KG1 (cell line): ENCODE measurements at regions not wholly inside any gene's neighbourhood (a gene's known extent, or its start where the extent isn't known, plus 50 kb on each side); places are given as distances from the start of the nearest gene placed in this dataset.
"Not testable (repeated sequence)": the region's sequence is repeated elsewhere in the genome, so short reads cannot be mapped to it uniquely, and the experiment has no call there.

Source experiments
- DNase-seq: peaks from one replicate; lab custom pipeline; 2025; lab: John Stamatoyannopoulos, UW

GRCh38 chr3:102036017-102036416 is 186.7 kb downstream of the NFKBIZ start:
- DNase-seq, result no peak

GRCh38 chr3:102036472-102036871 is 187.2 kb downstream of the NFKBIZ start:
- no peak for DNase-seq

GRCh38 chr3:102037209-102037608 is 187.9 kb downstream of the NFKBIZ start:
- no peak for DNase-seq

GRCh38 chr3:102037791-102038190 is 188.5 kb downstream of the NFKBIZ start:
- DNase-seq, result no peak

GRCh38 chr3:102038477-102039142 is 189.3 kb downstream of the NFKBIZ start:
- DNase-seq, result no peak

- not testable (repeated sequence) for DNase-seq
Measured at GRCh38 chr3:102040144-102040543, 190.8 kb downstream of the NFKBIZ start.

- no peak for DNase-seq
Measured at GRCh38 chr3:102053375-102053989, 204.2 kb downstream of the NFKBIZ start.

GRCh38 chr3:102054543-102055080 is 205.3 kb downstream of the NFKBIZ start:
- no peak for DNase-seq

GRCh38 chr3:102057781-102058421 is 208.6 kb downstream of the NFKBIZ start:
- no peak for DNase-seq

GRCh38 chr3:102059145-102059943 is 210.0 kb downstream of the NFKBIZ start:
- no peak for DNase-seq

- no peak for DNase-seq
Measured at GRCh38 chr3:102060814-102061213, 211.5 kb downstream of the NFKBIZ start.

- DNase-seq, result no peak
Measured at GRCh38 chr3:102063572-102063971, 214.3 kb downstream of the NFKBIZ start.

- no peak for DNase-seq
Measured at GRCh38 chr3:102066470-102066869, 217.2 kb downstream of the NFKBIZ start.

- no peak for DNase-seq
Measured at GRCh38 chr3:102068327-102068726, 219.0 kb downstream of the NFKBIZ start.

- DNase-seq, result no peak
Measured at GRCh38 chr3:102068736-102069135, 219.4 kb downstream of the NFKBIZ start.

GRCh38 chr3:102069211-102069662 is 219.9 kb downstream of the NFKBIZ start:
- no peak for DNase-seq

GRCh38 chr3:102074946-102075345 is 225.6 kb downstream of the NFKBIZ start:
- DNase-seq, result no peak

- DNase-seq, result no peak
Measured at GRCh38 chr3:102078401-102078800, 229.1 kb downstream of the NFKBIZ start.

- DNase-seq, result peak; percentile 72
Measured at GRCh38 chr3:102078854-102079808, 229.8 kb downstream of the NFKBIZ start.

- DNase-seq, result no peak
Measured at GRCh38 chr3:102079809-102080197, 230.5 kb downstream of the NFKBIZ start.
